ENCODE measurements at regions not wholly inside any gene's neighbourhood (a gene's known extent, or its start where the extent isn't known, plus 50 kb on each side); places are given as distances from the start of the nearest gene placed in this dataset.

DNA sequence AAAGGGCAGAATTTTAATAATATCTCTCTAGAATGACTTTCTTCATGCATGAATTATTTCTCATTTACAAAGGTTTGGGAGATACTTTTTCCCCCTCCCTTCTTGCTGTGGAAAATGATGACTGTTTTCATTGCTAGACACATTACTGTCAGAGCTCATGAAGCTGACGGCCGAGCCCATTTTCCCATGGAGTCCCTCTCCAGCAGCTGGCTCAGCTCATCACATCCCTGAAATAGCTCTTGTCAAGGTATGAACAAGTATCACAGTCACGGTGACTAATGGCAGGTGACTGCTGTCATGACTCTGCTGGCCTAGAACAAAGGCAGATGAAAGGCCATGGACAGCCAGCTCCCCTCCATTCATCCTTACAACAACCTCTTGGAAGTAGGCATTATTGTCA lies 208.1 kb downstream of the ABCC12 start:
- Mint-ChIP-seq H3K36me3 (ENCODE audit: unreplicated experiment) (no peaks in the 10 kb centered on the region), H3K27me3 (ENCODE audit: unreplicated experiment) (no peaks in the 10 kb centered on the region), H3K9me3 (ENCODE audit: unreplicated experiment) (no peaks in the 10 kb centered on the region), H3K27ac (ENCODE audit: unreplicated experiment) (no peak overlapping the region), H3K4me1 (ENCODE audit: unreplicated experiment) (no peaks in the 10 kb centered on the region), H3K4me3 (ENCODE audit: unreplicated experiment) (no peak overlapping the region)
- DNase-seq (ENCODE audit: extremely low spot score, unreplicated experiment), result no peak
- TF ChIP-seq, protein P1, sequence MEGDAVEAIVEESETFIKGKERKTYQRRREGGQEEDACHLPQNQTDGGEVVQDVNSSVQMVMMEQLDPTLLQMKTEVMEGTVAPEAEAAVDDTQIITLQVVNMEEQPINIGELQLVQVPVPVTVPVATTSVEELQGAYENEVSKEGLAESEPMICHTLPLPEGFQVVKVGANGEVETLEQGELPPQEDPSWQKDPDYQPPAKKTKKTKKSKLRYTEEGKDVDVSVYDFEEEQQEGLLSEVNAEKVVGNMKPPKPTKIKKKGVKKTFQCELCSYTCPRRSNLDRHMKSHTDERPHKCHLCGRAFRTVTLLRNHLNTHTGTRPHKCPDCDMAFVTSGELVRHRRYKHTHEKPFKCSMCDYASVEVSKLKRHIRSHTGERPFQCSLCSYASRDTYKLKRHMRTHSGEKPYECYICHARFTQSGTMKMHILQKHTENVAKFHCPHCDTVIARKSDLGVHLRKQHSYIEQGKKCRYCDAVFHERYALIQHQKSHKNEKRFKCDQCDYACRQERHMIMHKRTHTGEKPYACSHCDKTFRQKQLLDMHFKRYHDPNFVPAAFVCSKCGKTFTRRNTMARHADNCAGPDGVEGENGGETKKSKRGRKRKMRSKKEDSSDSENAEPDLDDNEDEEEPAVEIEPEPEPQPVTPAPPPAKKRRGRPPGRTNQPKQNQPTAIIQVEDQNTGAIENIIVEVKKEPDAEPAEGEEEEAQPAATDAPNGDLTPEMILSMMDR (IDR thresholded peaks at IDR 0.05), result no peak

DNA sequence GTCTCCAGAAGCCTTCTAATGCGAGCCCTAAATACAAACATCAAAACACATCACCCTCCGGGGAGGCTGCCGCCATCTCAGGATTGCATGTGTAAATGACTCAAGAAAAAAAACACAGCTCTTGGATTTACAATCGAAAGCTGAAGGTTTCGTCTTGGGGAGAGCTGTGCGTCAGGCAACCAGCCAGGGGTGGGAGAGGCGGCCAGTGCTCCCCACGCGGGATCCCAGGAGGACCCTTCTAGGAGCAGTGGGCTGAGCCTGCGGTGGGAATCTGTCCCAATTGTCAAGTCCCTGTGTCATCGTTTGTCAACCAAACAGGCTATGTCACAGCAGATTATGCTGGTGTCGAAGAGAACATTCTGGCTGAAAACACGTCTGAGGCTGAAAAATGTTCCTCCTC lies 209.7 kb downstream of the ABCC12 start:
- no peaks in the 10 kb centered on the region for H3K9me3 Mint-ChIP-seq (ENCODE audit: unreplicated experiment)
- no peaks in the 10 kb centered on the region for H3K4me1 Mint-ChIP-seq (ENCODE audit: unreplicated experiment)
- no peak overlapping the region for H3K4me3 Mint-ChIP-seq (ENCODE audit: unreplicated experiment)
- H3K27ac Mint-ChIP-seq (ENCODE audit: unreplicated experiment), result no peak overlapping the region
- DNase-seq (ENCODE audit: extremely low spot score, unreplicated experiment), result no peak
- peaks cover 3% of the 10 kb centered on the region for H3K27me3 Mint-ChIP-seq (ENCODE audit: unreplicated experiment)
- H3K36me3 Mint-ChIP-seq (ENCODE audit: unreplicated experiment), result no peaks in the 10 kb centered on the region
- TF ChIP-seq, protein P1 (IDR thresholded peaks at IDR 0.05), result no peak

DNA sequence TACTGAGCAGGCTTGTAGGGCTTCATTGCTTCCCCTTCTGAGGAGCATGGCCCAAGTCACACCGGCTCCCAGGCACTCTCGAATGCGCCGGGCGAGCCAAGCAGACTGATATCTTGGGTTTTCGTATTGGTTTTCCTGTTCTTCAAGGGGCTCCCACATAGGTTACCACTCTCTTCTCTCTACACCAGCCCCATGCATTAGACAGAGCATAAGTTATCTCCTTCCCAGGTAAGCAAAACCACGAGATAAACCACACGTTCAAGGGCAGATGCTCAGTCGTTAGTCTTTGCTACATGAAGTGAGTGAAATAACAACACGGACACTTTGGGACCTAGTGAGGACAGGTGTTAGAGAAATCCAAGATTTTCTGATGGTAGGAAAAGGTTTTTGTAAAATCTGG lies 211.2 kb downstream of the ABCC12 start:
- H3K27me3 Mint-ChIP-seq (ENCODE audit: unreplicated experiment), result peaks cover 3% of the 10 kb centered on the region
- TF ChIP-seq, protein P1 (IDR thresholded peaks at IDR 0.05), result no peak
- no peak overlapping the region for H3K27ac Mint-ChIP-seq (ENCODE audit: unreplicated experiment)
- H3K36me3 Mint-ChIP-seq (ENCODE audit: unreplicated experiment), result no peaks in the 10 kb centered on the region
- H3K4me1 Mint-ChIP-seq (ENCODE audit: unreplicated experiment), result no peaks in the 10 kb centered on the region
- DNase-seq (ENCODE audit: extremely low spot score, unreplicated experiment), result no peak
- H3K4me3 Mint-ChIP-seq (ENCODE audit: unreplicated experiment), result no peak overlapping the region
- no peaks in the 10 kb centered on the region for H3K9me3 Mint-ChIP-seq (ENCODE audit: unreplicated experiment)

DNA sequence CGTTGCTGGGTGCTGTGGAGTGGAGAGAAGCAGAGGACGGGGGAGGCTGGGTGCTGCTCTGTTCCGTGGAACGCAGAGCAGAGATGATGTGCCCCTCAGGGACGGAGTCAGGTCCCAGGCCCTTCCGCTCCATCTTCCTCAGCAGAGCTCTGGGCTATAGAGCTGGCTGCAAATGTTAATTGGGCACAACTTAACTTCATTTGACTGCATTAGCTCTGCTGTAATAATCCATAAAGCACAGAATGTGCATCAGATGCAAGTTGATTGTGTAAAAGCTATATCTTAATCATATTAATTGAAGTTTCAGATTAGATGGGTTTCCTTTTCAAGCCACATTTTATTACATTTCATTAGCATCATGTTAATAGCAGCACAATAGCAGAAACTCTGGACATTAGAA lies 212.6 kb downstream of the ABCC12 start:
- H3K27me3 Mint-ChIP-seq (ENCODE audit: unreplicated experiment), result peaks cover 7% of the 10 kb centered on the region
- no peaks in the 10 kb centered on the region for H3K9me3 Mint-ChIP-seq (ENCODE audit: unreplicated experiment)
- TF ChIP-seq, protein P1 (IDR thresholded peaks at IDR 0.05), result no peak
- DNase-seq (ENCODE audit: extremely low spot score, unreplicated experiment), result no peak
- H3K4me3 Mint-ChIP-seq (ENCODE audit: unreplicated experiment), result no peak overlapping the region
- H3K27ac Mint-ChIP-seq (ENCODE audit: unreplicated experiment), result no peak overlapping the region
- no peaks in the 10 kb centered on the region for H3K4me1 Mint-ChIP-seq (ENCODE audit: unreplicated experiment)
- H3K36me3 Mint-ChIP-seq (ENCODE audit: unreplicated experiment), result no peaks in the 10 kb centered on the region

DNA sequence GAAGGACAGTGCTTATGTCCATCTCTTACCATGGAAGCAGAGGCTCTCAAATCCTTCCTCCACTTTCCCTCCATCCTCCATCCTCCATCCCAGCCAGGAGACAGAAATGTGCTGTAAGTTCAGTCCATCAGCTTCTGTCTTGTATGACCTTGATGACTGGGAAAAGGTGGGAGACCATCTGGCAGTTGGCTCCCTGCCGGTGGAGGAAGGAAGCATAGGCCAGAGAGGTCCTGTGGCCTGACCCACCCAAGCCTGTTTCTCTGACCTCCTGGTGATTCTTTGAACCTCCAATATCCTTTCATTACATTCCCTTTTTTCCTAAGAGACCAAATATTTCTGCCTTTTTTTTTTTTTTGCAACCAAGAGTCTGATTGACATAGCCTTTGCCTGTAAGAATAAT lies 215.3 kb downstream of the ABCC12 start:
- no peaks in the 10 kb centered on the region for H3K36me3 Mint-ChIP-seq (ENCODE audit: unreplicated experiment)
- H3K4me1 Mint-ChIP-seq (ENCODE audit: unreplicated experiment), result no peaks in the 10 kb centered on the region
- TF ChIP-seq, protein P1 (IDR thresholded peaks at IDR 0.05), result no peak
- no peak overlapping the region for H3K27ac Mint-ChIP-seq (ENCODE audit: unreplicated experiment)
- DNase-seq (ENCODE audit: extremely low spot score, unreplicated experiment), result no peak
- peaks cover 9% of the 10 kb centered on the region for H3K27me3 Mint-ChIP-seq (ENCODE audit: unreplicated experiment)
- no peaks in the 10 kb centered on the region for H3K9me3 Mint-ChIP-seq (ENCODE audit: unreplicated experiment)
- no peak overlapping the region for H3K4me3 Mint-ChIP-seq (ENCODE audit: unreplicated experiment)
